ELF-1 (cell line): ENCODE measurements at regions not wholly inside any gene's neighbourhood (a gene's known extent, or its start where the extent isn't known, plus 50 kb on each side); places are given as distances from the start of the nearest gene placed in this dataset.

Experiments
- DNase-seq: peaks from one replicate; pipeline ENCODE4 v3.0.0-alpha.2; 2016; ENCODE audit warnings: low read depth, low spot score

DNA sequence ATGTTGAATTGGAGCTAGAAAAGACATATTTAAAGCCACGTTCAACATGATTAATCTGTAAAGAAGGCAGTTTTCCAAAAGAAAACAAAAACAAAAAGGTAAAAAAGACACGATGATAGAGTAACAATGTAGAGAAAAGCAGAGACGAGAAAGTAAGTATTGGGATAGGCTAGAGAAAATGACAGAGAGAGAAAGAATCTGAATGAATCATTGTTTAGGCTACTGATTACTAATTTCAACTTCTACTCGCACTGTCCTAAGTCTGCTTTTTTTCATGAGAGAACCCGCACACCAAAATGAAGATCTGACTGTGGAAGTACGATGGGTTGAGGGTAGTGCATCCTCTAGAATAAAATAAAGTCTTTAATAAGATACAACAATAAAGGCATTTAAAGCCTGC lies 1599.2 kb upstream of the TMEFF2 start:
- no peak for DNase-seq

- DNase-seq: no peak
These were observed 1588.9 kb upstream of the TMEFF2 start for GRCh38 chr2:193783681-193784080.

DNA sequence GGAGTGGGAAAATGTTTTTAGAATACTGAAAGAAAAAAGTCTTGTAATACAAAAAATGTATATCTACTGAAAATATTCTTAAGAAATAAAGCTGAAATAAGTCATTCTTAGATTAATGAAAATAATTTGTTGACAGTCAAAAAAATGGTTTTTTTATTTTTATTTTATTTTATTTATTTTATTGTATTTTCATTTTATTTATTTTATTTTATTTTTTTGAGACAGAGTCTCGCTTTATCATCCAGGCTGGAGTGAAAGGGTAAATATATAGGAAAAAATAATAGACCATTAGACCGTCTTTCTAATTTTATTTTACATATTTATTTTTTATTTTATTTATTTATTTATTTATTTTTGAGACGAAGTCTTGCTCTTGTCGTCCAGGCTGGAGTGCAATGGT lies 1583.6 kb upstream of the TMEFF2 start:
- no peak for DNase-seq

DNA sequence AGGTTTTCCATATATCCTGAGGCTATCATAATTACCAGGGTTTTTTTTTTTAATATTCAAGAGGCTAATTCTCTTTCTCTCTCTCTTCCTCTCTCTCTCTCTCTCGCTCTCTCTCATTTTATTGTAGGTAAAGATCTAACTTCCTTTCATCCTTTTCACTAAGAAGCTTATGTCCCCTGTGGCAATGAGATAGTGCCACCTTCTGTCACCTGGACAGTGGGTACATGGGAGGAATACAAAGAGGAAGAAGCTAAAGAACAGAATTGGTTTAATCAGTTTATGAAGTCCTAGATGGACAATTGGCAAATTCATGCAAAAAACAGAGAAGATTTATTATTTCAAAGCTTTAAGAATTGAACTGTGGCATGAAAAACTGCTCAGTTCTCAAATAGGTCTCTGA lies 1582.3 kb upstream of the TMEFF2 start:
- no peak for DNase-seq

GRCh38 chr2:193774166-193774565 lies 1579.4 kb upstream of the TMEFF2 start:
- no peak for DNase-seq

GRCh38 chr2:193751299-193751698 lies 1556.6 kb upstream of the TMEFF2 start:
- DNase-seq: no peak

DNA sequence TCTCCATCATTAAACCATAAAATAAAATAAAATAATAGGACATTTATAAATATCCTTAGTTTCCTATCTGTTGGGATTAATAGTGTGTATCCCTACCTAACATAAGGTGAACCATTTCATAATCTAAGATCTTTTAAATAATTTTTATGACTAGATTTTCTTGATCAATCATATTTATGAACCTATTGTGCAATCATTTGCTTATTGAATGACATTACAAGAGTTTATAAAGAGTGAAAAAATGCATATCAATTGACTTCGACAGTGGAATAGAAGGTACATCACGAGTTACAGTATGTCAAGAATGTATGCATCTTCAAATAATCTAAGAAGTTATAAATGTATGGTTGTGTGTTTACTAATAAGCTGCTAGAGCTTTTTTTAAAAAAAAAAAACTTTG lies 1554.8 kb upstream of the TMEFF2 start:
- no peak for DNase-seq

GRCh38 chr2:193743089-193743488 lies 1548.4 kb upstream of the TMEFF2 start:
- DNase-seq: no peak

- peak; percentile 4 for DNase-seq
These were observed 1544.2 kb upstream of the TMEFF2 start for GRCh38 chr2:193738892-193739291.

DNA sequence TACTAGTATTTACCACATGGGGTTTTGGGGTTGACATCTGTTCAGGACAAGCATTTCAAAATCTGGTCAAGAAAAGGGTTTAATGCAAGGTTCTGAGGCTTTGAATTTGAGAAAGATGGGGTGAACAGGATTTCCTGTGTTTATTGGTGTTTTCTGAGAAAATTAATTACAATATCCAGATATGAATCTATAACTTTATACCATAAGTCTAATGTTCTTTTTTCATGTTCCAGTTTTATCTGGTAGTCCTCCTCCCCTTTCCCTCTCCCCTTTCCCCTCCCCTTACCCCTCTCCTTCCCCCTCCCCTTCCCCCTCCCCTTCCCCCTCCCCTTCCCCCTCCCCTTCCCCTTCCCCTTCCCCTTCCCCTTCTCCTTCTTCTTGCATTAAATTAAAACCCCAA lies 1518.2 kb upstream of the TMEFF2 start:
- DNase-seq: no peak

DNA sequence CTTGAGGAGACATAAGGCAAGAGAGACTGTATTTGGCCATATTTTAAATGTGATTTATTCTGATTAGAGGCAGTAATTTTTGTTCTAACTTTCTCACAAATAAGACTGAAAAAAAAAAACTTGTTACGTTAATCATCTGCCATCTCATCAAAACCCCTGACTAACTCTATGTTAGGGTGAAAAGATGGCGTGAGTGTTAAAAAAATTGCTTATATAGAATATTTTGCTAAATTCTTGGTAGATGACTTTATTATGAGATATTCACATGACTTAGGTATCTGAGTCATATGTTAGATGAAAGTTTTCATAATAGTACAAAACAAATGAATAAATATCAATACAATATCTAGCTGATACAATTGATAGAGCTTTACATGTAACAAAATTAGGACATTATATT lies 1508.7 kb upstream of the TMEFF2 start:
- no peak for DNase-seq

DNA sequence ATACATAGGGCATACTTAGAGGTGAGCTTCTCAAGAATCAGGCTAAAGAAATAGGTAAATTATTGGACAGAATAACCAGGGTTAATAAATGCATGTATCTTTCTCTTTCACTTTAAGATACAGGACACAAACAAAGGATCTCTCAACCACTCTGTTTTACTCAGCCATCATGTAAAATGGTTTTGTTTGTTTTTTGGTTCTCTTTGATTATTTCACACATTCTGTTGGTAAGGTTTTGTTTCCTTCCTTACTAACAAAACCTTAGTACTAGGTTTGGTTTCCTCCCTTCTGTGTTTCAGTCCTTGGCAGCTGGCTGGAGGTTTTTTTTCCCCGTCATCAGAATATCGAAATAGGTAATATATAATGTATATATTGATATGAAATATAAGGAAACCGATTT lies 1506.8 kb upstream of the TMEFF2 start:
- no peak for DNase-seq

GRCh38 chr2:193695367-193695766 lies 1500.6 kb upstream of the TMEFF2 start:
- DNase-seq: no peak

- DNase-seq: no peak
These were observed 1499.0 kb upstream of the TMEFF2 start for GRCh38 chr2:193693758-193694157.

- DNase-seq: no peak
These were observed 1495.8 kb upstream of the TMEFF2 start for GRCh38 chr2:193690572-193690971.

GRCh38 chr2:193687195-193687594 lies 1492.5 kb upstream of the TMEFF2 start:
- DNase-seq: no peak

DNA sequence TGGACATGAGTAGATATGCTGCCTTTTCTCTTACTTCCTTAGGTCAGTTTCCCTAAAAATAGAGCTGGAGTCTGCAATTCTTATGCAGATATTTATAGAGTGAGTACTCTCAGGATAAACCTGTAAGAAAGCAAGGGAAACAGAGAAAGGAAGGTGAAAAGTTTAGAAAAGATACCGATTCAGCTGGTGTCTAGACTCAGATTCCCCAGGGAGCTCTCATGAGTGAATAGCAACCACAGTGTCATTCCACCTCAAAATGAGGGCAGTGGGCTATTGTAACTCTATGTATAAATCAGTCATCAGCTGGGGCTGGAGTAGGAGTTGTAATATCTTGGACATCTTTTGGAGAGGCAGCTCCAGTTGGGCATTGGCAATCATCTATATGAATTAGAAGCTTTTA lies 1485.1 kb upstream of the TMEFF2 start:
- no peak for DNase-seq

GRCh38 chr2:193670478-193670877 lies 1475.7 kb upstream of the TMEFF2 start:
- no peak for DNase-seq

DNA sequence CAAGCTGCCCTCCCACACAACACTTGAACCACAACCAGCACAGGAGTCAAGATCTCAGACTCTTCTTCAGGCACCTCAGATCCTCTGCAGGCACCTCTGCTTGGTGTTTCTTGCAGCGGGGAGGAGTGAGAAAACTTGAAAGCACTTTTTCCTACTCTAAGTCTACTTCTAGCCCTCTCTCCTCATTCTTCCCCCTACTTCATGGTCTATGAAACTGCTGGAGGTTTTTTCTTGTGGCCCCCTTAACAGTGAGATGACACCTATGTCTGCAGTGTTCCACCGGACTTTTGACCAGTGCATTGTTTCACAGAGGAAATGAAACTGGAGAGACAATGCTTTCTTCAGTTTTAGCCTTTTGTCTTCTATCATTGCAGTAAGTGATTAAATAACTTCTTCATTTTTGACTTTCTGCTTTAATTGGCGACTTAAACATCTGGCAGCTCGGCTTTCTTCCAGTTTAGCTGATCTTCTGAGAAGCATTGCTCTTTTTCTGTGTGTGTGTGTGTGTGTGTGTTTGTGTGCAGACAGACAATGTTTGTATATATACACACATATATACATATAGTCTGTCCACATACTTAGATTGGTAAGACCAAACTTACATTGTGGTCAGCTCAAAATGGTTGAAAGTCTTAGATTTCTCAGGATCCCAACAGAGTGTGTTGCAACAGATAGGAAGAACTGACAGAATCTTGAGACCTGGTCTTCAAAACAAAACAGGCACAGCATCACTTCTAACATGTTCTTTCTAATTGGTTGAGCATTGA lies 1474.0 kb upstream of the TMEFF2 start:
- no peak for DNase-seq

DNA sequence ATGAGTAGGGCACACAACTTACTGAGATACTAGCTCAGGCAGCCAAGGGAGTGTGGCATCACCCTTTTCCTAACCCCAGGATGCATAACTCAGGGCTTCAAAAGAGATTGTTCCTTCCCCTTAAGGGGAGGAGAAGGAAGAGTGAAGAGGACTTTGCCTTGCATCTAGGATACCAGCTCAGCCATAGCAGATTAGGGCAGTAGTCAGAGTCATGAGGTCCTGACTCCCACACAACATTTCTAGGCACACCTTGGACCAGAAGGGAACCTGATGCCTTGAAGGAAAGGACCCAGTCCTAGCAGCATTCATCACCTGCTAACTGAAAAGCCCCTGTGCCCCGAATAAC lies 1433.2 kb upstream of the TMEFF2 start:
- DNase-seq: no peak

DNA sequence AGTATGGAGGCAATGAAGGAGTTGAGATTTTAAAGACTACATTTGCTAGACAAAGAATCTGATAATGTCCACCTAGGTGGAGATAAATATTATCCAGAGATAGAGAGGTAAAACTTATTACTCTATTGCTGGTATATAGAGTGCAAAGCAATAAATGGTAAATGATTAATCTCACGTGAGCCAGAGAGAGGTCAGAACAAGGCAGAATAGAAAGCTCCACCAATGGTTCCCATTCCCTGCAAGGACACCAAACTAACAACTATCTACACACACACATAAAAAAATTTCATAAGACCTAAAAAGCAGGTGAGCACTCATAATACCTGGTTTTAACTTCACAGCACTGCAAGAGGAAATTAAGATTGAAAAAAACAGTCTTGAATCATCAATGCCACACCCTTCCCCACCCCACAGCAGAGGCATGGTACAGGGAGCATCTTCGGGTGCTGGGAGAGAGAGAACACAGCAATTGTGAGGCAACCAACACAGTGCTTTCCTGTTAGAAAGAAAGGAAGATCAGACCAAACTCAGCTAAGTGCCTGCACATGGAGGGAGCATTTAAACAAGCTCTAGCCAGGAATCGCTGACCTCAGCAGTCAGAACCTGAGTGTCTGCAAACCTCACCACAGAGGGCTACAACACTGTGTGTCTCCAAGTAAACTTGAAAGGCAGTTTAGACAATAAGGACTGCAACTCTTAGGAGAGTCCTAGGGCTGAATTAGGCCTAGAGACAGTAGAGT lies 1432.6 kb upstream of the TMEFF2 start:
- no peak for DNase-seq

DNA sequence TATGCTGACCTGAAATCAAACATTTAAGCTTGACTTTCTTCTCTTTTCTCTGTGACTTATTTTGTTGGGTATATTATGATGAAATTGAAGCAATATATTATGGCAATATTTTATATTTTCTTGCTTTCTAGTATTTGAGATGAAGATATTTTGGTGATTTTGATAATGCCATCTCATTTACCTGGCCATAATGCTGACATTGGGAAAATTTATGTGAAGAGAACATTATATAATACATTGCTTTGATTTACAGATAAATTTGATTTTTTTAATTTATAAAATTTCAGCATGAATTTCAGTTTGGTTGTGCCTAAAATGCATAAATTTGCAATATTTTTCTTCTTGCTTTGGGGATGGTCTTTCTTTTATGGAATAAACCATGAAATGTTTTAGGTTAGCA lies 1413.7 kb upstream of the TMEFF2 start:
- no peak for DNase-seq

- DNase-seq: no peak
These were observed 1396.1 kb upstream of the TMEFF2 start for GRCh38 chr2:193590831-193591230.
